SKM-1 treated with dmso at 0.1 percent for 144 hours (cell line): ENCODE measurements at regions not wholly inside any gene's neighbourhood (a gene's known extent, or its start where the extent isn't known, plus 50 kb on each side); places are given as distances from the start of the nearest gene placed in this dataset.
"Not testable (repeated sequence)": the region's sequence is repeated elsewhere in the genome, so short reads cannot be mapped to it uniquely, and the experiment has no call there.

Source experiments
- DNase-seq: peaks from one replicate; lab custom pipeline; 2025; ENCODE audit not compliant: unreplicated experiment; lab: John Stamatoyannopoulos, UW

GRCh38 chr1:199184180-199184579 lies 545.3 kb downstream of the PTPRC start:
- DNase-seq, result no peak

- no peak for DNase-seq
These were observed 556.0 kb downstream of the PTPRC start for GRCh38 chr1:199194862-199195261.

- no peak for DNase-seq
These were observed 558.9 kb downstream of the PTPRC start for GRCh38 chr1:199197695-199198094.

GRCh38 chr1:199202331-199202730 lies 563.5 kb downstream of the PTPRC start:
- DNase-seq, result peak; percentile 48

GRCh38 chr1:199204231-199204630 lies 565.4 kb downstream of the PTPRC start:
- DNase-seq, result no peak

GRCh38 chr1:199205740-199206441 lies 567.1 kb downstream of the PTPRC start:
- DNase-seq, result no peak

GRCh38 chr1:199208847-199209246 lies 570.0 kb downstream of the PTPRC start:
- no peak for DNase-seq

- no peak for DNase-seq
These were observed 579.2 kb downstream of the PTPRC start for GRCh38 chr1:199218065-199218464.

- DNase-seq, result no peak
These were observed 579.7 kb downstream of the PTPRC start for GRCh38 chr1:199218533-199218932.

GRCh38 chr1:199220031-199220430 lies 581.2 kb downstream of the PTPRC start:
- DNase-seq, result no peak

- DNase-seq, result no peak
These were observed 582.7 kb downstream of the PTPRC start for GRCh38 chr1:199221371-199222150.

GRCh38 chr1:199223936-199224335 lies 585.1 kb downstream of the PTPRC start:
- no peak for DNase-seq

- no peak for DNase-seq
These were observed 587.3 kb downstream of the PTPRC start for GRCh38 chr1:199226163-199226562.

- peak; percentile 71 for DNase-seq
These were observed 603.3 kb downstream of the PTPRC start for GRCh38 chr1:199242147-199242546.

GRCh38 chr1:199242601-199243000 lies 603.8 kb downstream of the PTPRC start:
- no peak for DNase-seq

- DNase-seq, result peak; percentile 20
These were observed 604.7 kb downstream of the PTPRC start for GRCh38 chr1:199243423-199244061.

GRCh38 chr1:199245946-199246345 lies 607.1 kb downstream of the PTPRC start:
- DNase-seq, result no peak

- DNase-seq, result no peak
These were observed 607.9 kb downstream of the PTPRC start for GRCh38 chr1:199246716-199247115.

GRCh38 chr1:199247891-199248290 lies 609.1 kb downstream of the PTPRC start:
- no peak for DNase-seq

- not testable (repeated sequence) for DNase-seq
These were observed 615.2 kb downstream of the PTPRC start for GRCh38 chr1:199254040-199254439.

- DNase-seq, result no peak
These were observed 622.5 kb downstream of the PTPRC start for GRCh38 chr1:199261328-199261727.

- DNase-seq, result no peak
These were observed 625.4 kb downstream of the PTPRC start for GRCh38 chr1:199264283-199264682.
